Vagina (tissue), 2 donors: ENCODE measurements at regions not wholly inside any gene's neighbourhood (a gene's known extent, or its start where the extent isn't known, plus 50 kb on each side); places are given as distances from the start of the nearest gene placed in this dataset.

Source experiments
- DNase-seq, 2 donors: peaks; one replicate each; pipeline ENCODE4 v3.0.0-alpha.2; 2017; ENCODE audit errors: extremely low spot score in 2 of 2
- H3K27ac ChIP-seq: fragments of 200-600 bp; sonication (generic); one replicate; pipeline ENCODE4 v1.5.1; 2019
- H3K27me3 ChIP-seq: fragments of 200-600 bp; sonication (generic); one replicate; pipeline ENCODE4 v1.5.1; 2019
- H3K36me3 ChIP-seq, 2 donors: fragments of 200-600 bp; sonication (generic); one replicate each; pipeline ENCODE4 v1.5.1; 2017 to 2019
- H3K4me1 ChIP-seq: fragments of 200-600 bp; sonication (generic); one replicate; pipeline ENCODE4 v1.5.1; 2019
- H3K4me3 ChIP-seq, 2 donors: fragments of 200-600 bp; sonication (generic); 1 replicate in 1 of 2; 2 replicates in 1 of 2; pipeline ENCODE4 v1.5.1; 2016 to 2019
- H3K9me3 ChIP-seq: fragments of 200-600 bp; sonication (generic); one replicate; pipeline ENCODE4 v1.5.1; 2019
- POLR2A ChIP-seq, 2 donors: fragments of 450-650 bp; IDR thresholded peaks; one replicate each; pipeline ENCODE4 v1.6.1; 2017; ENCODE audit warnings: antibody characterized with exemption in 2 of 2, mild to moderate bottlenecking in 2 of 2, moderate library complexity in 2 of 2
- POLR2AphosphoS5 ChIP-seq, 2 donors: sonication (generic); formaldehyde crosslinking; IDR thresholded peaks; one replicate each; pipeline ENCODE4 v1.9.0; 2017; ENCODE audit warnings: antibody characterized with exemption in 2 of 2, mild to moderate bottlenecking in 2 of 2, low read depth in 1 of 2; ENCODE audit not compliant: insufficient read depth in 1 of 2
- intact Hi-C: fragments of 100-400 bp; cut with DNase I; formaldehyde crosslinking; loops from one replicate; pipeline ENCODE4 v1.15.1; 2023
- TF ChIP-seq, protein P1 (sequence below), 3 experiments: fragments of 450-650 bp in 2 of 3; fragments of 200-600 bp in 1 of 3; sonication (generic) in 1 of 3; IDR thresholded peaks; one replicate each; pipeline ENCODE4 v1.5.1; 2017 to 2019; ENCODE audit warnings: antibody characterized with exemption in 3 of 3, mild to moderate bottlenecking in 2 of 3, moderate library complexity in 2 of 3

DNA sequence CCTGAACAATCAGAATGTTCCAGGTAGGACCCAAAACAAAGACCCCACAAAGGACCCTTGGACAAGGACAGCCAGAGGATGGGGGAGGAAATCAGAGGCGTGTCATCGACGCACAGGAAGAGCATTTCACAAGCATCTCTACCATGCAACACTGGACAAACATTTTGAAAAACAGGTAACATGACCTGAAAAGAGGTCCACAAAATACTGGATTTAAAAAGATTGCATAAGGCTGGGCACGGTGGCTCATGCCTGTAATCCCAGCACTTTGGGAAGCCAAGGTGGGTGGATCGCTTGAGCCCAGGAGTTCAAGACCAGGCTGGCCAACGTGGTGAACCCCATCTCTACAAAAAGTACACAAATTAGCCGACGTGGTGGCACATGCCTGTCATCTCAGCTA, 60.5 kb upstream of the RNF32 start:
- no peak for DNase-seq
- H3K27me3 ChIP-seq, result no peaks in the 10 kb centered on the region
- H3K4me1 ChIP-seq, result no peaks in the 10 kb centered on the region
- no peaks in the 10 kb centered on the region for H3K36me3 ChIP-seq
- H3K27ac ChIP-seq, result no peak overlapping the region
- intact Hi-C loops, result no loop called here
- H3K9me3 ChIP-seq, result no peaks in the 10 kb centered on the region
- H3K4me3 ChIP-seq, result no peak overlapping the region
- TF ChIP-seq POLR2AphosphoS5 (IDR thresholded peaks at IDR 0.05; ENCODE audit: insufficient read depth in 1 of 2, low read depth in 1 of 2) (no peak), POLR2A (IDR thresholded peaks at IDR 0.05) (no peak)
- TF ChIP-seq, protein P1, sequence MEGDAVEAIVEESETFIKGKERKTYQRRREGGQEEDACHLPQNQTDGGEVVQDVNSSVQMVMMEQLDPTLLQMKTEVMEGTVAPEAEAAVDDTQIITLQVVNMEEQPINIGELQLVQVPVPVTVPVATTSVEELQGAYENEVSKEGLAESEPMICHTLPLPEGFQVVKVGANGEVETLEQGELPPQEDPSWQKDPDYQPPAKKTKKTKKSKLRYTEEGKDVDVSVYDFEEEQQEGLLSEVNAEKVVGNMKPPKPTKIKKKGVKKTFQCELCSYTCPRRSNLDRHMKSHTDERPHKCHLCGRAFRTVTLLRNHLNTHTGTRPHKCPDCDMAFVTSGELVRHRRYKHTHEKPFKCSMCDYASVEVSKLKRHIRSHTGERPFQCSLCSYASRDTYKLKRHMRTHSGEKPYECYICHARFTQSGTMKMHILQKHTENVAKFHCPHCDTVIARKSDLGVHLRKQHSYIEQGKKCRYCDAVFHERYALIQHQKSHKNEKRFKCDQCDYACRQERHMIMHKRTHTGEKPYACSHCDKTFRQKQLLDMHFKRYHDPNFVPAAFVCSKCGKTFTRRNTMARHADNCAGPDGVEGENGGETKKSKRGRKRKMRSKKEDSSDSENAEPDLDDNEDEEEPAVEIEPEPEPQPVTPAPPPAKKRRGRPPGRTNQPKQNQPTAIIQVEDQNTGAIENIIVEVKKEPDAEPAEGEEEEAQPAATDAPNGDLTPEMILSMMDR (IDR thresholded peaks at IDR 0.05), result no peak

DNA sequence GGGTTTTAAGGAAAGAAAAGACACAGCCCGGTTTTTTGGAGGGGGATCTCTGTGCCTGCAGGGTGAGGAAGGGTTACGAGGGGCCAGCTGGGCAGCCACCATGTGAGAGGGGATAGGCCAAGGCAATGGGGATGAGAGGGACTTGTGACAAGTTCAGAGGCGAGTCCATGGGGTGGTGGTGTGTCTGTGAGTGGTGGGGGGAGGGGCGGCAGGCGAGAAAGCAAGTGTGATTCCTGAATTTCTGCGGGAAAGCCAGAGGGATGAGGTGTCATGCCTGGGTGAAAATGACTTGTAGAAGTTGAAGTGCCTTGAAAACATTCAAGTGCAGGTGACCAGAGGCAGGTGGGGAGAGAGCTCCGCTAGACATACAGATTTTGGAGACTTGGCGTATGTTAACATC, 61.0 kb upstream of the RNF32 start:
- no peaks in the 10 kb centered on the region for H3K4me1 ChIP-seq
- TF ChIP-seq POLR2AphosphoS5 (IDR thresholded peaks at IDR 0.05; ENCODE audit: insufficient read depth in 1 of 2, low read depth in 1 of 2) (no peak), POLR2A (IDR thresholded peaks at IDR 0.05) (no peak)
- TF ChIP-seq, protein P1 (IDR thresholded peaks at IDR 0.05), result no peak
- no peak overlapping the region for H3K4me3 ChIP-seq
- intact Hi-C loops, result no loop called here
- no peaks in the 10 kb centered on the region for H3K36me3 ChIP-seq
- H3K9me3 ChIP-seq, result no peaks in the 10 kb centered on the region
- no peaks in the 10 kb centered on the region for H3K27me3 ChIP-seq
- no peak for DNase-seq
- no peak overlapping the region for H3K27ac ChIP-seq

DNA sequence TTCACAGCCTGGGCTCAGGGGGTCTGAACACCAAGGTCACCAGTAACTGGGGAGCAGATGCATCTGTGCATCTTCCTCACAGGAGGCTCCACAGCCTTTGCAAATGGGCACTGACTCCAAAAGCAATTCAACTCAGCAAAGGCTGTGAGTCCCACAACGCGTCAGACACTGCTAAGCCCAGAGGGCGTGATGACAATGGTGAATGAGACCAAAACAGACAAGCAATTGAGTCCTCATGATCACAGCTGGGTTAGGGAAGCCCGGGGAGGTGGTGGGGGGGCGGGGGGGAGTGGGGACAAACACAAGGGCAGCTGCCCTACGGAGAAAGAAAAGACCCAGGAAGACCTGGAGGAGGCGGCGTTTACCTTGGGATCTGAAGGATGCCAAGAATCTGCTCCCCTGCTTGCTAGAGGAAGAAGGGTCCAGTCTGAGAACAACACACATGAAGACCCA, 61.6 kb upstream of the RNF32 start:
- TF ChIP-seq, protein P1 (IDR thresholded peaks at IDR 0.05), result no peak
- TF ChIP-seq POLR2AphosphoS5 (IDR thresholded peaks at IDR 0.05; ENCODE audit: insufficient read depth in 1 of 2, low read depth in 1 of 2) (no peak), POLR2A (IDR thresholded peaks at IDR 0.05) (no peak)
- H3K27me3 ChIP-seq, result no peaks in the 10 kb centered on the region
- DNase-seq, result no peak
- no peaks in the 10 kb centered on the region for H3K36me3 ChIP-seq
- no peaks in the 10 kb centered on the region for H3K9me3 ChIP-seq
- H3K4me1 ChIP-seq, result no peaks in the 10 kb centered on the region
- intact Hi-C loops, result no loop called here
- H3K4me3 ChIP-seq, result no peak overlapping the region
- H3K27ac ChIP-seq, result no peak overlapping the region

DNA sequence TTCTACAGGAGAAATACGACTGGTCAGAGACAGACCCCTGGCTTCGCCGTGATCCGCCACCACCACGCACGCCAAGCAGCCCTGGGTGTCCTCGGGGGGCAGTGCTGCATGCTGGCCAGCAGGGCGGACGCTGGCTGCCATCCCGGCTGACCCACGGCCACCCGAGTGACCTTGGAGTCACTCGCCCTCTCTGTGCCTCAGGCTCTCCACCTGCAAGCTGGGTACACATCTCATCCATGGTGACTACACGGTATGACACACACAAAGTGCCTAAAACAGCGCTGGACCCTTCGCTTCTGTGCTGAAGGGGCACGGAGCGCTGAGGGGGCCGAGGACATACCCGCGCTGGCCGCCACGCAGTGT, 62.0 kb upstream of the RNF32 start:
- Histone ChIP-seq H3K4me3 (no peak overlapping the region), H3K27me3 (no peaks in the 10 kb centered on the region), H3K36me3 (no peaks in the 10 kb centered on the region), H3K4me1 (no peaks in the 10 kb centered on the region), H3K27ac (no peak overlapping the region), H3K9me3 (no peaks in the 10 kb centered on the region)
- TF ChIP-seq POLR2A (IDR thresholded peaks at IDR 0.05) (no peak), POLR2AphosphoS5 (IDR thresholded peaks at IDR 0.05; ENCODE audit: insufficient read depth in 1 of 2, low read depth in 1 of 2) (no peak)
- TF ChIP-seq, protein P1 (IDR thresholded peaks at IDR 0.05), result no peak
- no peak for DNase-seq
- intact Hi-C loops, result no loop called here

DNA sequence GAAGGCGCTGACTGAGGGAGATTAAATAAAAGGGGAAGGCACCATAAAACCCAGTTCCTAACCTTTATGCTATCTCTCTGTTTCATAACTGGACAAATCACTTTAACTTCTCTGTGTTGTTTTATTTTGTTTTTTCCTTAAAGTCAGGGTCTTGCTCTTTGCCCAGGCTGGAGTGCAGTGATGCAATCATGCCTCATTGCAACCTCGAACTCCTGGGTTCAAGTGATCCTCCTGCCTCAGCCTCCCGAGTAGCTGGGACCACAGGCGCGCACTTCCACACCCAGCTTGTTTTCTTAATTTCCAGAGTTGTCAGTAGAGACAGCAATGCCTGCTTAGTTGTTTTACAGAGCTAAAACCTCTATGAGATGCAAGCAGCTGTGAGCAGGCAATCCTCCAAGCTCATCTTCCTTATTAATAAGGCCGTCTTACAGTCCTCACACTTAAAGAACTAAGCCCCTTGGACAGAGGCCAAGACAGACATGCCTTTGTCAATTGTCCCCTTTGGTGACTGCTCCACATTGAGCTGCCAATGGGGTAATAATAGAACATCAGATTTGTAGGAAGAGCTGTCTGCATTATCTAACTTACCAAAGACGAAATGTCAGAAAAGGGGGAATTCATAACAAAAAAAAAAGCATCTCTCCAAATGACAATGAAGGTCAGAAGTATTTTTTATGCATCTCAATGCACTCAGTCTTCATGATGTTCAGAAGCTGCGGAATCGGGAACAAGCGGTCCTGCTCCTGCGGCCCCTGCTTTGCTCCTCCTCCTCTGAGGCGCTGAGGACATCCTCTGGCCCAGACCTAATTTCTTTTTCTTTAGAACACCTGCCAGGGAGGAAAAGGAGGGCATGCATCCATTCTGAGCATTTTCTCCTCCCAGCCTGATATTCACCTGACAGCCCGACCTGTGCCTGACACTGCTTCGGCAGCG, 62.7 kb upstream of the RNF32 start:
- no peaks in the 10 kb centered on the region for H3K9me3 ChIP-seq
- no peaks in the 10 kb centered on the region for H3K27me3 ChIP-seq
- TF ChIP-seq POLR2A (IDR thresholded peaks at IDR 0.05), result no peak
- TF ChIP-seq, protein P1 (IDR thresholded peaks at IDR 0.05), result no peak
- TF ChIP-seq POLR2AphosphoS5 (IDR thresholded peaks at IDR 0.05; ENCODE audit: insufficient read depth in 1 of 2, low read depth in 1 of 2), result no peak
- DNase-seq, result no peak
- H3K27ac ChIP-seq, result no peak overlapping the region
- no peaks in the 10 kb centered on the region for H3K36me3 ChIP-seq
- H3K4me1 ChIP-seq, result no peaks in the 10 kb centered on the region
- intact Hi-C loops, result no loop called here
- no peak overlapping the region for H3K4me3 ChIP-seq
